Fibroblast of mammary gland (primary cell): ENCODE measurements at regions not wholly inside any gene's neighbourhood (a gene's known extent, or its start where the extent isn't known, plus 50 kb on each side); places are given as distances from the start of the nearest gene placed in this dataset.

Experiments used
- DNase-seq: peaks from one replicate; pipeline ENCODE4 v3.0.0-alpha.2; 2010; ENCODE audit warnings: low read depth
- H3K4me3 ChIP-seq: 2 replicates; pipeline ENCODE4 v1.5.1; 2011; ENCODE audit warnings: low read depth, mild to moderate bottlenecking, low read length, moderate library complexity; ENCODE audit not compliant: control insufficient read depth
- TF ChIP-seq, protein P1 (sequence below): conservative IDR thresholded peaks from 2 replicates; pipeline ENCODE4 v1.5.1; 2011; ENCODE audit warnings: low read depth, low read length, inconsistent platforms; ENCODE audit not compliant: control insufficient read depth, insufficient read depth

GRCh38 chr13:84873951-84874350 is 925.3 kb downstream of the SLITRK6 start:
- no peak for DNase-seq
- TF ChIP-seq, protein P1, sequence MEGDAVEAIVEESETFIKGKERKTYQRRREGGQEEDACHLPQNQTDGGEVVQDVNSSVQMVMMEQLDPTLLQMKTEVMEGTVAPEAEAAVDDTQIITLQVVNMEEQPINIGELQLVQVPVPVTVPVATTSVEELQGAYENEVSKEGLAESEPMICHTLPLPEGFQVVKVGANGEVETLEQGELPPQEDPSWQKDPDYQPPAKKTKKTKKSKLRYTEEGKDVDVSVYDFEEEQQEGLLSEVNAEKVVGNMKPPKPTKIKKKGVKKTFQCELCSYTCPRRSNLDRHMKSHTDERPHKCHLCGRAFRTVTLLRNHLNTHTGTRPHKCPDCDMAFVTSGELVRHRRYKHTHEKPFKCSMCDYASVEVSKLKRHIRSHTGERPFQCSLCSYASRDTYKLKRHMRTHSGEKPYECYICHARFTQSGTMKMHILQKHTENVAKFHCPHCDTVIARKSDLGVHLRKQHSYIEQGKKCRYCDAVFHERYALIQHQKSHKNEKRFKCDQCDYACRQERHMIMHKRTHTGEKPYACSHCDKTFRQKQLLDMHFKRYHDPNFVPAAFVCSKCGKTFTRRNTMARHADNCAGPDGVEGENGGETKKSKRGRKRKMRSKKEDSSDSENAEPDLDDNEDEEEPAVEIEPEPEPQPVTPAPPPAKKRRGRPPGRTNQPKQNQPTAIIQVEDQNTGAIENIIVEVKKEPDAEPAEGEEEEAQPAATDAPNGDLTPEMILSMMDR: no peak
- no peak overlapping the region for H3K4me3 ChIP-seq

DNA sequence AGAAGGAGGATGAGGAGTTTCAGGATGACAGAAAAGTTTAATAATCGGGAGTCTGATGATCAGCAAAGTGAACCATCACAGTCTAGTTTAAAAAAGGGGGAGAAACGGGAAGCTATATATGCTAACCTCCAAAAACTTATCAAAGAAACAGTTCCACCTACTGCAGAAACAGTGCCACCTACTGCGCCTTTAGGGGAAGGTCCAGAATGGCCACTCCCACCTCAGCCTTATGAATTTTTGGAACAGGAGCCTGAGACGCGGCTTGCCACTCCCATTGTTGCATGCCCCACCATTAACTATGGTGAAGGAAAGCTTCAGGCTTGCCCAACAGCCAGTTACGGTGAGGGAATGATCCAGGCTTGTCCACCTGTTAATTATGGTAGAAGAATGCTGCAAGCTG is 929.0 kb downstream of the SLITRK6 start:
- peak; percentile 1 for DNase-seq
- TF ChIP-seq, protein P1: peak; percentile 13
- H3K4me3 ChIP-seq: no peak overlapping the region

DNA sequence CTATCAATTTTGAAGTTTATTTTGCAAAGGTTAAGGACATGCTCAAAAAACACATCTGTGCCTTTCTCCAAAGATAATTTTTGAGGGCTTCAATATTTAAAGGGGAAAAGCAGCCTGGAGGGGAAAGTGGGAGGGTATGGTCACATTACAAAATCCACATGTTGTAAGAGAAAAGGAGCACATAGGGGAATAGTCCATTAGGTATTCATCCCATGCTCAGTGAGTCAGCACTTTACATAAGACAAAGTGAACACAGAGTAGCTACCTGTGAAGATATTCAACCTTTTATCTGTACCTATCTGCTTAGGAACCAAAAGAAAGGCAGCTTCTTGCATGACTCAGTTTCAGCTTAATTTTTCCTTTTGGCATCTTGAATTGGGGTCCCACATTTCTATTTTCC is 932.0 kb downstream of the SLITRK6 start:
- TF ChIP-seq, protein P1: no peak
- no peak overlapping the region for H3K4me3 ChIP-seq
- DNase-seq: no peak

DNA sequence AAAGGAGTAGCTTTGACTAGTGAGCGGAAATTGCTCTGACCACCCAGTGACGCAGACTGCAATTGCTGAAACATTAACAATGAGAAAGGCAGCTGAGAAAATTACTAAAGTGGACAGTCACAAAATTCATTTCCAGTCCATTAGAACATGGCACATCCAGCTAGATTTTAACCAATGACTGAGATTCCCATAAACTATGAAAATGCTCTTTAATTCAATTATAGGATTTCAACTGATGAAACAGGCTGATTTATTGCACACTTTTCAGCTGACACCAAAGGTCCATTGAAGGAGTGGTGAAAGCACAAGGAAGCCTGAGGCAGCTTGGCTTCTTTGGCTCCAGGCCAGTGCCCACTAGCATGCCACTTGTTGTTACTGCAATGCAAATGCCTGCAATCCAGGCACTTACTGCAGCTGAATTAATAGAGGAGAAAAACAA is 933.4 kb downstream of the SLITRK6 start:
- no peak for DNase-seq
- TF ChIP-seq, protein P1: no peak
- H3K4me3 ChIP-seq: no peak overlapping the region

- TF ChIP-seq, protein P1: no peak
- no peak for DNase-seq
- no peak overlapping the region for H3K4me3 ChIP-seq
These were observed 934.9 kb downstream of the SLITRK6 start for GRCh38 chr13:84864341-84864740.

- no peak overlapping the region for H3K4me3 ChIP-seq
- no peak for DNase-seq
- TF ChIP-seq, protein P1: no peak
These were observed 952.1 kb downstream of the SLITRK6 start for GRCh38 chr13:84847107-84847506.
